HG03354 (cell line): ENCODE measurements at regions not wholly inside any gene's neighbourhood (a gene's known extent, or its start where the extent isn't known, plus 50 kb on each side); places are given as distances from the start of the nearest gene placed in this dataset.

ENCODE experiments used
- ATAC-seq: cut with Tn5 transposase; IDR thresholded peaks from one replicate; pipeline ENCODE4 v1.9.1; 2021; ENCODE audit warnings: mild to moderate bottlenecking; ENCODE audit not compliant: unreplicated experiment, poor library complexity, severe bottlenecking

DNA sequence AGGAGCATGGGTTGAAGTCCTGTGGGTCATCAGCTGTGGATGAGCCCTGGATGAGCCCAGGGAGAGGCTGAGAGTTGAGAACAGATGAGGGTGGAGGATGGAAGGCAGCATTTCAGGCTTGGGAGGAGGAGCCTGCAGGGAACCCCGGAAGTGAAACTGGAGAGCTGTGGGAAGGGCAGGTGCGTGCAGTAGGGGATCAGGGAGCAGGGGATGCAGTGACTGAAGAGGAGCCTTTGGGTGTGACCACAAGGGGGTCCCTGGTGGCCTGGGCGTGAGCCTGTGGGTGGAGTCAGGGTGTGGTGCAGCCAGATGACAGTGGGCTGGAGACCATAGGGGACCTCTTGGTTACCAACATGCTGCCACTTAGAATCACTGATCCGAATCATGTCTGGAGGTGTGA lies 115.5 kb downstream of the PAPOLA start:
- ATAC-seq, result no peak

DNA sequence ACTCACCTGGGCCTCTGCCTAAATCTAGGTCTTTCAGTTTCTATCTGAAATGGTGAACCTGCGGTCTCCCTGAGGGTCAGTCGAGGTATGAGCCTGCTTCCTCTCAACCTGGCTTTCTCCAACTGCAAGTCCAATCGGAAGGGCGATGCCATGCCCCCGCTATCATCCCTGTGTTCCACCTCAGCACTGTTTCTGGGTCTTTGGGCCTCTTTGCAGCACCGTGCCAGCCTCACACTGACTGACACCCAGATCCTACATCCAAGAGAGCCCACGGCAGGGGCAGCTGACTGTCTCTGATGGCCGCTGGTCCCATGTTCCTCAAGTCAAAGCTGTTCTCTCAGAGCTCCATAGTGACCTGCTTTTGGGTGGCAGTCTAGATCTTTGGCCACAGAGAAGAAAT lies 120.7 kb downstream of the PAPOLA start:
- no peak for ATAC-seq

GRCh38 chr14:96623676-96624484 lies 121.7 kb downstream of the PAPOLA start:
- no peak for ATAC-seq

GRCh38 chr14:96624661-96625425 lies 122.7 kb downstream of the PAPOLA start:
- no peak for ATAC-seq

DNA sequence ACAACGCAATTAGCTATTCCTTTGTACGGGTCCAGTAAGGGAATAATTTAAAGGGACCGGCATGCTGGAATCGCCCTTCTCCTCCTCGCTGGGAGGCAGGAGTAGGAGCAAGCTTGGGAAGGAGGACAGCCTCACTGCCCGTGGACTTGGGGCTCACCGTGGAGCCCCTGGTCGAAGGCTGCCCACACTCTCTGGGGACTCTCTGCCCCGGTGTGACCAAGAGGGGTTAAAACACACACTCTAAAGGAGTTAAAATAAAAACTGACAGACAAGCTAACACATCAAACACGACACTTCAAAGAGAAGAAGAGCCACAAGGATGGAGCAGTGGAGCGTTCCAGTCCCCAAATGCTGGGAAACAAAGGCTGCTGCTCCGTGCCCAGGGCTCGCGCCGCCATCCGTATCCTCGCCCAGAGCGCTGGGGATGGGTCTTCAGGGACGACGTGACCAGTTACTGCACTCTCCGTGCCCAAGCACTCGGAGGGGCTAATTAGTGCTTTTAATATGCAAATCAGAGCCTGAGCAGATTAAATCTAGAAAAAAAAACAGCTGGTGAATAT lies 123.3 kb downstream of the PAPOLA start:
- no peak for ATAC-seq

- no peak for ATAC-seq
Measured at GRCh38 chr14:96626121-96626768, 124.1 kb downstream of the PAPOLA start.

- no peak for ATAC-seq
Measured at GRCh38 chr14:96626916-96627315, 124.7 kb downstream of the PAPOLA start.

- ATAC-seq, result no peak
Measured at GRCh38 chr14:96627386-96627785, 125.2 kb downstream of the PAPOLA start.

DNA sequence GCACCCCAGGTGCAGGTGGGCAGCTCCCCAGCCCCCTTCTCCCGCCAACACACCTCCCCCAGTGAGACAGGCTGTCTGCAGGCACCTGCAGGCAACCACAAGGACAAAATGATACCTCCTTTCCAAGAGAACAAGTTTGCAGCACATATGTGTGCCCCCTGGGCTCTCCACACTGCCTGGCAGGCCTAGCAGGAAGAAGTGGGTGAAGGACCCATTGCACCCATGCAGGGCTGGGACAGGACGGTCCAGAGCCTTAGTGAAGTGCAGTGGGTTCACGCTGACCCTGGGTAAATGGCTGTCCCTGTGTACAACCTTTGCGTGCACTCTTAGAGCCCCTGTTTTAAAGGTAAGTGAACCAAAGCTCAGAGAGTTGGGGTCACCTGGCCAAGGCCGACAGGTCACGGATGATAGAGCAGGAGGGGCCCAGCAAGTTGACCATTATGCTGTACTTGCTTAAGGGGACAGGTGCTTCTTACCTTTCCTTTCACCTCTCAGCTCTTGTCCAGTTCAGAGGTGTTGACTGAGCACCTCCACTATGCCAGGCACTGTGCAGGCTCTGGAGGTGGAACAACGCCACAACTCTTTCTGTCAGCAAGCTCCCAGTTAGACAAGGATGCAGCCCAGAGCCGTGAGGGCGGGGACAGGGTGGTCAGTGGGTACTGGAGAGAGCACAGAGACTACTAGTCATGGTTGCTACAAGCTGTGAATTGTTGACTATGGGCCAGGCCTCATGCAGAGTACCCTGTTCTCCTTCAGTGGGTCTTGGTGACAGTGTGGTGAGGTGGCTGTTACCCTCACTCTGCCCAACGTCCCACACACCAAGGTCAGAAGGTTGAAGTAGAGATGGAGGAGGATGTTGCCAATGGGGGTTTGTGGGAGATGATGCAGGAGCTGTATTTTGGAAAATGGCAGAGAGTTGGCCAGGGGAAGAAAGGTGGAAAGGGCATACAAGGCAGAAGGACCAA lies 125.9 kb downstream of the PAPOLA start:
- no peak for ATAC-seq

DNA sequence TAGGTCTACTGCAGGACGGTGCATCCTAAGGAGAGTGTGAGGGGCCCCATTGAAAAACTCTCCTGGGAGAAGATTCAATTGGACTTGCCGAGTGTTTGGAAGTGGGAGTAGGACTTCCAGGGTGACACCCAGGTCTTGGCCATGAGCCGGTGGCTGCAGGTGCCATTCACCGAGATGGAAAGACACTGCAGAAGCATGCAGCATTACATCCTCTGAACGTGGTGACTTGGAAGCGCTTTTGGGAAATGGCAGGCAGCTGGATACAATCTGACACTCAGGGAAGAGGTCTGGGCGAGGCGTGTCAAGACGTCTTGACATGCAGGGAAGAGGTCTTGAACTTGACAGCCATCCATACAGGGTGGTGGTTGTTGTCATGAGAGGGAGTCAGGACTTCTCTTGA lies 126.9 kb downstream of the PAPOLA start:
- no peak for ATAC-seq

DNA sequence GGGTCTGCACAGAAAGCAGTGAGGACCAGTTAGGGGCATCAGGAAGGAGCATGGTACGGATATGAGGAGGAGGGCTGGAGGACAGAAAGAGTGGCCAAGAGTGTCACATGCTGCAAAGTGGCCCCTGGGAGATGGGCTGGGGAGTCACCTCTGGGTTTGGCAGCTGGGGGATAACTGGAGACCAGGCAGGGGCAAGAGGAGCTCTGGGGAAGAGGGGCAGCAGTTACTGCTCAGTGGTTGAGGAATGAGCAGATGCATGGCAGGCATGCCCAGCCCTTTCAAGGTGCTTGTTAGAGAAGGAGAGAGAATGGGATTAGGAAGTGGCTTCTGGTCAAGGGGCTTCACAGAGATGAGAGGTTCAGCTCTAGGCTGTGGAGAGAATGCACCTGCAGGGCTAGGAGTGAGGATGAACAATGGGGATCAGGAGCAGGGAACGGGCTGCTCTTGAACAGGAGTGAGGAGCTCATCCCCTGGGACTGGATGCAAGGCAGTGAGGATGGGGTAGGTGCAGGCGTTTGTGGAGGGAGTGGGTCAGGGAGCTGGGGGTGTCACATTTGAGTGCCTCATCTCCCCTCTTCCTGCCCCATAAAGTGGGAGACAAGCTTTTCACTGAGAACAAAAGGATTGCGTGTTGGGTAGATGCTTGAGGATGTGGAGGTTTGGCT lies 127.5 kb downstream of the PAPOLA start:
- no peak for ATAC-seq

- no peak for ATAC-seq
Measured at GRCh38 chr14:96630281-96630680, 128.1 kb downstream of the PAPOLA start.

- ATAC-seq, result no peak
Measured at GRCh38 chr14:96631030-96631429, 128.8 kb downstream of the PAPOLA start.

- ATAC-seq, result no peak
Measured at GRCh38 chr14:96631621-96632362, 129.6 kb downstream of the PAPOLA start.

GRCh38 chr14:96632363-96632758 lies 130.2 kb downstream of the PAPOLA start:
- no peak for ATAC-seq

DNA sequence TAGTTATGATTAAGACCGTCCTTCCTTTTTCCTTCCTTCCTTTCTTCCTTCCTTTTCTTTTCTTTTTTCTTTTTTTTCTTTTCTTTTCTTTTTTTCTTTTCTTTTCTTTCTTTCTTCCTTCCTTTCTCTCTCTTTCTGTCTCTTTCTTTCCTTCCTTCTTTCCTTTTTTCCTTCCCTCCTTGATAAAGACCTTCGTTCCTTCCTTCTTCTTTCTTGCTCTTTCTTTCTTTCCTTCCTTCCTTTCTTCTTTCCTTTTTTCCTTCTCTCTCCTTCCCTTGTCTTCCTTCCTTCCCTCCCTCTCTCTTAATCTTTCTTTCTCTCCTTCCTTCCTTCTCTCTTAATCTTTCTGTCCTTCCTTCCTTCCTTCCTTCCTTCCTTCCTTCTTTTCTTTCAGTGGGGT lies 130.9 kb downstream of the PAPOLA start:
- no peak for ATAC-seq

GRCh38 chr14:96634481-96634880 lies 132.3 kb downstream of the PAPOLA start:
- ATAC-seq, result no peak

GRCh38 chr14:96634896-96635295 lies 132.7 kb downstream of the PAPOLA start:
- no peak for ATAC-seq
